ENCODE measurements at regions not wholly inside any gene's neighbourhood (a gene's known extent, or its start where the extent isn't known, plus 50 kb on each side); places are given as distances from the start of the nearest gene placed in this dataset.

DNA sequence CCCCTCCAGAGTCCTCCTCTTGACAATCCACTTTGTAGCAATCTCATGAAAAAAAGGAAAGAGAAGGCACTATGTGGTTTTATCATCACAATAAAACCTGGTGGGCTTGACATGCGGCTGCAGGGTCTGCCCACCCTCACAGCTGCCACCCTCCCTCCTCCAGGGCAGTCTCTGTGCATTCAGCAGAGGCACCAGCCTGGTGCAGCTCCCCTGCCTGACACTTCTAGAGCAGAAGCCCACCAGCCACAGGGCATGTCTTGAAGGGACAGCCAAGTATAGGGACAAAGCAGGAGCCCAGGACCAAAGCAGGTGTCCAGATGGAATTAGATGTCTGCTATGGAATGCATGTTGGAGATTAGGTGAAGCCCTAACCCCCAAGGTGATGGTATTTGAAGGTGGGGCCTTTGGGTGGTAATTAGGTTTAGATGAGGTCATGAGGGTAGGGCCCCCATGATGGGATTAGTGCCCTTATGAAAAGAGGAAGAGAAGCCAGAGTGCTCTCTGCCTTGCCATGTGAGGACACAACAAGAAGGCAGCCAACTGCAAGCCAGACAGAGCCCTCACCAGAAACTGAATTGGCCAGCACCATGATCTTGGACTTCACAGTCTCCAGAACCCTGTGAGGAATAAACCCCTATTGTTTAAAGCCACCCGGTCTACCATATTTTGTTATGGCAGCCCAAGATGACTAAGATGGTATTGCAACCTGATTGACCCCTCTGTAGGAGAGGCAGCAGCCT is 86.9 kb downstream of the MCFD2 start:
- TF ChIP-seq, protein P1, sequence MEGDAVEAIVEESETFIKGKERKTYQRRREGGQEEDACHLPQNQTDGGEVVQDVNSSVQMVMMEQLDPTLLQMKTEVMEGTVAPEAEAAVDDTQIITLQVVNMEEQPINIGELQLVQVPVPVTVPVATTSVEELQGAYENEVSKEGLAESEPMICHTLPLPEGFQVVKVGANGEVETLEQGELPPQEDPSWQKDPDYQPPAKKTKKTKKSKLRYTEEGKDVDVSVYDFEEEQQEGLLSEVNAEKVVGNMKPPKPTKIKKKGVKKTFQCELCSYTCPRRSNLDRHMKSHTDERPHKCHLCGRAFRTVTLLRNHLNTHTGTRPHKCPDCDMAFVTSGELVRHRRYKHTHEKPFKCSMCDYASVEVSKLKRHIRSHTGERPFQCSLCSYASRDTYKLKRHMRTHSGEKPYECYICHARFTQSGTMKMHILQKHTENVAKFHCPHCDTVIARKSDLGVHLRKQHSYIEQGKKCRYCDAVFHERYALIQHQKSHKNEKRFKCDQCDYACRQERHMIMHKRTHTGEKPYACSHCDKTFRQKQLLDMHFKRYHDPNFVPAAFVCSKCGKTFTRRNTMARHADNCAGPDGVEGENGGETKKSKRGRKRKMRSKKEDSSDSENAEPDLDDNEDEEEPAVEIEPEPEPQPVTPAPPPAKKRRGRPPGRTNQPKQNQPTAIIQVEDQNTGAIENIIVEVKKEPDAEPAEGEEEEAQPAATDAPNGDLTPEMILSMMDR (IDR thresholded peaks at IDR 0.05) = no peak
- TF ChIP-seq POLR2AphosphoS2 (conservative IDR thresholded peaks at IDR 0.05; ENCODE audit: low read length) (no peak), POLR2A (IDR thresholded peaks at IDR 0.05; ENCODE audit: low read length) (no peak), ESRRA (IDR thresholded peaks at IDR 0.05; ENCODE audit: borderline replicate concordance, low read length) (no peak), RARB (CRISPR knock-in tag; IDR thresholded peaks at IDR 0.05) (no peak), SREBF2 (IDR thresholded peaks at IDR 0.05) (no peak), HOXB13 (CRISPR knock-in tag; IDR thresholded peaks at IDR 0.05; ENCODE audit: low read depth) (no peak)

Data from A549 (cell line).